Endodermal cell (in vitro differentiated cells): ENCODE measurements at regions not wholly inside any gene's neighbourhood (a gene's known extent, or its start where the extent isn't known, plus 50 kb on each side); places are given as distances from the start of the nearest gene placed in this dataset.

Source experiments
- DNase-seq: peaks from one replicate; pipeline ENCODE4 v3.0.0-alpha.2; 2017
- H3K27ac ChIP-seq: 2 replicates; pipeline ENCODE4 v1.5.1; 2013; ENCODE audit warnings: mild to moderate bottlenecking, low read depth, low read length, moderate library complexity
- H3K27me3 ChIP-seq: 2 replicates; pipeline ENCODE4 v1.6.1; 2013; ENCODE audit warnings: mild to moderate bottlenecking, low read length, moderate library complexity; ENCODE audit not compliant: insufficient read depth, control insufficient read depth, poor library complexity, severe bottlenecking
- H3K36me3 ChIP-seq: 2 replicates; pipeline ENCODE4 v1.7.0; 2013; ENCODE audit warnings: mild to moderate bottlenecking, low read length, moderate library complexity; ENCODE audit not compliant: control insufficient read depth, insufficient read depth
- H3K4me1 ChIP-seq: one replicate; pipeline ENCODE4 v1.7.0; 2013; ENCODE audit warnings: low read length; ENCODE audit not compliant: control insufficient read depth, insufficient read depth
- H3K4me3 ChIP-seq: 2 replicates; pipeline ENCODE4 v1.5.1; 2013; ENCODE audit warnings: mild to moderate bottlenecking, low read length, moderate library complexity
- H3K9ac ChIP-seq: 2 replicates; pipeline ENCODE4 v1.6.1; 2013; ENCODE audit warnings: mild to moderate bottlenecking, low read length, moderate library complexity; ENCODE audit not compliant: poor library complexity, severe bottlenecking; ENCODE audit errors: extremely low read depth
- H3K9me3 ChIP-seq: 2 replicates; pipeline ENCODE4 v1.6.1; 2013; ENCODE audit warnings: mild to moderate bottlenecking, low read length, moderate library complexity; ENCODE audit not compliant: control insufficient read depth
- H3K27ac Mint-ChIP-seq: 2 replicates; pipeline ENCODE4 v1.8.0; 2020; ENCODE audit warnings: mixed read lengths
- H3K27me3 Mint-ChIP-seq: 2 replicates; pipeline ENCODE4 v1.8.0; 2021; ENCODE audit warnings: mild to moderate bottlenecking, mixed read lengths; ENCODE audit not compliant: insufficient read depth
- H3K36me3 Mint-ChIP-seq: 2 replicates; pipeline ENCODE4 v1.8.0; 2020; ENCODE audit warnings: low read depth, mixed read lengths
- H3K4me1 Mint-ChIP-seq: 2 replicates; pipeline ENCODE4 v1.8.0; 2020; ENCODE audit warnings: mixed read lengths
- H3K4me3 Mint-ChIP-seq: 2 replicates; pipeline ENCODE4 v1.8.0; 2020; ENCODE audit warnings: mild to moderate bottlenecking, moderate library complexity, mixed read lengths
- H3K9me3 Mint-ChIP-seq: 2 replicates; pipeline ENCODE4 v1.8.0; 2020; ENCODE audit warnings: mild to moderate bottlenecking, mixed read lengths
- WGBS, 2 experiments: methylation state at CpG; one replicate each; pipeline versions ENCODE4 v1.1.5 to v1.1.7; 2013; ENCODE audit warnings: missing lambda C conversion rate in 2 of 2, mixed read lengths in 1 of 2; ENCODE audit not compliant: insufficient coverage in 1 of 2, insufficient read length in 1 of 2; 5-methylcytosine and 5-hydroxymethylcytosine counted together
- TF ChIP-seq, protein P1 (sequence below): fragments of 200-600 bp; sonication (generic); conservative IDR thresholded peaks from 2 replicates; pipeline ENCODE4 v1.5.0; 2021; ENCODE audit warnings: antibody characterized with exemption, mild to moderate bottlenecking

DNA sequence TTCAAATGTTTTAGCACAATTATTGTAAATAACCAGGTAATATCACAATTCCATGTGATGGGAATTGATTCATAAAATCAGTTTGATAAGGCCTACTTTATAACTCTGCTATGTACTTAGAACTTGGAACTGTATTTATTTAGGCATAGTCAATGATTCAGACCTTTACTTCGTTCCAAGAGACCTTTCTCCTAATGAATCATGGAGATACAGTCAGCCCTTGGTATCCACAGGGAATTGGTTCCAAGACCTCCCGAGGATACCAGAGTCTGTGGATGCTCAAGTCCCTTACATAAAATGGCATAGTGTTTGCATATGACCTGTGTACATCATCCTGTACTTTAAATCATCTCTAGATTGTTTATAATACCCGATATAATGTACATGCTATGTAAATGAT is 60.8 kb upstream of the UMPS start:
- Histone ChIP-seq H3K36me3 (peaks cover 3% of the 10 kb centered on the region), H3K9ac (no peak overlapping the region), H3K4me1 (no peaks in the 10 kb centered on the region), H3K4me3 (no peak overlapping the region), H3K27me3 (no peaks in the 10 kb centered on the region), H3K27ac (no peak overlapping the region), H3K9me3 (no peaks in the 10 kb centered on the region)
- Mint-ChIP-seq H3K4me3 (no peak overlapping the region), H3K36me3 (no peaks in the 10 kb centered on the region), H3K4me1 (no peaks in the 10 kb centered on the region), H3K27ac (no peak overlapping the region), H3K9me3 (no peaks in the 10 kb centered on the region), H3K27me3 (no peaks in the 10 kb centered on the region)
- 90 to 98% methylated on average over 2 of the region's 3 CpGs for WGBS, 2 experiments
- TF ChIP-seq, protein P1, sequence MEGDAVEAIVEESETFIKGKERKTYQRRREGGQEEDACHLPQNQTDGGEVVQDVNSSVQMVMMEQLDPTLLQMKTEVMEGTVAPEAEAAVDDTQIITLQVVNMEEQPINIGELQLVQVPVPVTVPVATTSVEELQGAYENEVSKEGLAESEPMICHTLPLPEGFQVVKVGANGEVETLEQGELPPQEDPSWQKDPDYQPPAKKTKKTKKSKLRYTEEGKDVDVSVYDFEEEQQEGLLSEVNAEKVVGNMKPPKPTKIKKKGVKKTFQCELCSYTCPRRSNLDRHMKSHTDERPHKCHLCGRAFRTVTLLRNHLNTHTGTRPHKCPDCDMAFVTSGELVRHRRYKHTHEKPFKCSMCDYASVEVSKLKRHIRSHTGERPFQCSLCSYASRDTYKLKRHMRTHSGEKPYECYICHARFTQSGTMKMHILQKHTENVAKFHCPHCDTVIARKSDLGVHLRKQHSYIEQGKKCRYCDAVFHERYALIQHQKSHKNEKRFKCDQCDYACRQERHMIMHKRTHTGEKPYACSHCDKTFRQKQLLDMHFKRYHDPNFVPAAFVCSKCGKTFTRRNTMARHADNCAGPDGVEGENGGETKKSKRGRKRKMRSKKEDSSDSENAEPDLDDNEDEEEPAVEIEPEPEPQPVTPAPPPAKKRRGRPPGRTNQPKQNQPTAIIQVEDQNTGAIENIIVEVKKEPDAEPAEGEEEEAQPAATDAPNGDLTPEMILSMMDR, result no peak
- no peak for DNase-seq

DNA sequence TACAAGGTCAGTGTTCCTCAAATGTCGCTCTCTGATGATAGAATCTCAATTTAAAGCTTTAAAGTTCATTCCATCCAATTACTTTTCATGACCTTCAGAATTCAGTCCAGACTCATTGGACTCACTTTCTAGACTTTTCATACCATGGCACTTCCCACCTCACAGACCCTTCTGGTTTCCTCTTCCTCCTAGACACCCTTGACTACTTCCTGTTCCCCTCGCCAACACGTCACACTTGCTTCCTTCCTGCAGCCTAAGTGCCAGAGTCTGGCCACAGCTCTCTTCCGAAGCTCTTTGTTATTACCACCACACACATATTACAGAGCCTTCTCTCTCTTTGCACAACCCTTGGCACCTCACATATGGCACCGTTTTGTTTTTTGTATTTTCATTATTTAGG is 59.1 kb upstream of the UMPS start:
- Histone ChIP-seq H3K4me1 (no peaks in the 10 kb centered on the region), H3K27ac (no peak overlapping the region), H3K4me3 (no peak overlapping the region), H3K9me3 (no peaks in the 10 kb centered on the region), H3K27me3 (no peaks in the 10 kb centered on the region), H3K36me3 (peaks cover 3% of the 10 kb centered on the region), H3K9ac (no peak overlapping the region)
- no peak for DNase-seq
- TF ChIP-seq, protein P1, result no peak
- Mint-ChIP-seq H3K36me3 (no peaks in the 10 kb centered on the region), H3K4me3 (no peak overlapping the region), H3K9me3 (no peaks in the 10 kb centered on the region), H3K27me3 (no peaks in the 10 kb centered on the region), H3K4me1 (no peaks in the 10 kb centered on the region), H3K27ac (no peak overlapping the region)
- 94 to 95% methylated on average over 4 to 5 of the region's 5 CpGs for WGBS, 2 experiments

DNA sequence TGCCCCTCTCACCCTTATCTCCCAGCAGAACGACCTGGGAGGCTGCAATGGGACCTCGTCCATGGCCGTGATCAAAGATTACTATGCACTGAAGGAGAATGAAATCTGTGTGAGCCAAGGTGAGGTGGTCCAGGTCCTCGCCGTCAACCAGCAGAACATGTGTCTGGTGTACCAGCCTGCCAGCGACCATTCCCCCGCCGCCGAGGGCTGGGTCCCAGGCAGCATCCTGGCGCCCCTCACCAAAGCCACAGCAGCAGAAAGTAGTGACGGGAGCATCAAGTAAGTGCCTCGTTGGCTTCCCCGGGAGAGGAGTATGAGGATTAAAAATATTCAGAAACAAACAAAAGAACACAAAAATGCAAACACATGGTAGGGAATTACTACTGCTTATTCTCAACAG is 55.9 kb upstream of the UMPS start:
- no peaks in the 10 kb centered on the region for H3K9me3 Mint-ChIP-seq
- H3K4me3 Mint-ChIP-seq, result no peak overlapping the region
- WGBS, 2 experiments, result 93 to 96% methylated on average over 8 to 13 of the region's 13 CpGs
- H3K4me1 Mint-ChIP-seq, result no peaks in the 10 kb centered on the region
- H3K36me3 ChIP-seq, result peaks cover 6% of the 10 kb centered on the region
- H3K27me3 Mint-ChIP-seq, result no peaks in the 10 kb centered on the region
- H3K9ac ChIP-seq, result no peak overlapping the region
- H3K27ac ChIP-seq, result no peak overlapping the region
- TF ChIP-seq, protein P1, result no peak
- DNase-seq, result no peak
- H3K27me3 ChIP-seq, result no peaks in the 10 kb centered on the region
- no peaks in the 10 kb centered on the region for H3K9me3 ChIP-seq
- H3K27ac Mint-ChIP-seq, result no peak overlapping the region
- H3K4me1 ChIP-seq, result no peaks in the 10 kb centered on the region
- H3K4me3 ChIP-seq, result no peak overlapping the region
- H3K36me3 Mint-ChIP-seq, result no peaks in the 10 kb centered on the region
